Transverse colon (tissue), 4 donors: ENCODE measurements at regions not wholly inside any gene's neighbourhood (a gene's known extent, or its start where the extent isn't known, plus 50 kb on each side); places are given as distances from the start of the nearest gene placed in this dataset.

Experiments used
- DNase-seq: peaks from one replicate; pipeline ENCODE4 v3.0.0-alpha.2; 2019
- H3K27ac ChIP-seq, 4 donors: fragments of 200-600 bp; sonication (generic); 2 replicates each; pipeline ENCODE4 v1.5.1; 2016 to 2018; ENCODE audit warnings: inconsistent platforms in 4 of 4
- H3K27me3 ChIP-seq: fragments of 200-600 bp; sonication (generic); 2 replicates; pipeline ENCODE4 v1.5.1; 2017; ENCODE audit warnings: inconsistent platforms
- H3K36me3 ChIP-seq, 4 donors: fragments of 200-600 bp; sonication (generic); 2 replicates each; pipeline ENCODE4 v1.5.1; 2017 to 2019; ENCODE audit warnings: inconsistent platforms in 4 of 4
- H3K4me1 ChIP-seq, 4 donors: fragments of 200-600 bp; sonication (generic); 2 replicates each; pipeline ENCODE4 v1.5.1; 2017 to 2020; ENCODE audit warnings: inconsistent platforms in 4 of 4
- H3K4me3 ChIP-seq, 4 donors: fragments of 200-600 bp; sonication (generic); 1 replicate in 1 of 4; 2 replicates in 3 of 4; pipeline versions ENCODE4 v1.5.1 to v1.6.1; 2017 to 2019; ENCODE audit warnings: inconsistent platforms in 4 of 4
- H3K9me3 ChIP-seq, 2 donors: fragments of 200-600 bp; sonication (generic); 2 replicates each; pipeline ENCODE4 v1.5.1; 2017 to 2019; ENCODE audit warnings: inconsistent platforms in 2 of 2
- EP300 ChIP-seq: sonication (generic); formaldehyde crosslinking; IDR thresholded peaks from one replicate; pipeline ENCODE4 v1.6.1; 2017; ENCODE audit warnings: antibody characterized with exemption, low read depth
- POLR2A ChIP-seq: fragments of 450-650 bp; IDR thresholded peaks from one replicate; pipeline ENCODE4 v1.6.1; 2016; ENCODE audit warnings: antibody characterized with exemption, mild to moderate bottlenecking, moderate library complexity
- POLR2AphosphoS5 ChIP-seq, 3 donors: sonication (generic); formaldehyde crosslinking; IDR thresholded peaks; one replicate each; pipeline ENCODE4 v1.6.1; 2016; ENCODE audit warnings: antibody characterized with exemption in 3 of 3
- WGBS, 2 donors: methylation state at CpG; one replicate each; pipeline ENCODE4 v1.1.5; 2018; ENCODE audit warnings: low coverage in 1 of 2; 5-methylcytosine and 5-hydroxymethylcytosine counted together
- in situ Hi-C, 4 donors: fragments of 200-750 bp; cut with MboI; loops; one replicate each; pipeline versions ENCODE4 v1.15.0 to v1.15.1; 2017; ENCODE audit warnings: low sequenced_read_pairs in 3 of 4, low pct_ligation_motif_present in 1 of 4, low pct_unique_long_range_greater_than_20kb in 1 of 4
- intact Hi-C: fragments of 100-400 bp; cut with DNase I; formaldehyde crosslinking; loops from one replicate; pipeline ENCODE4 v1.15.1; 2023; ENCODE audit warnings: low total_unique reads
- TF ChIP-seq, protein P1 (sequence below), 5 experiments: fragments of 200-600 bp in 3 of 5; fragments of 450-650 bp in 2 of 5; sonication (generic) in 3 of 5; IDR thresholded peaks; 1 replicate in 2 of 5; 2 replicates in 3 of 5; pipeline ENCODE4 v1.5.1; 2016 to 2017; ENCODE audit warnings: antibody characterized with exemption in 5 of 5, inconsistent platforms in 3 of 5, mild to moderate bottlenecking in 2 of 5, moderate library complexity in 1 of 5

DNA sequence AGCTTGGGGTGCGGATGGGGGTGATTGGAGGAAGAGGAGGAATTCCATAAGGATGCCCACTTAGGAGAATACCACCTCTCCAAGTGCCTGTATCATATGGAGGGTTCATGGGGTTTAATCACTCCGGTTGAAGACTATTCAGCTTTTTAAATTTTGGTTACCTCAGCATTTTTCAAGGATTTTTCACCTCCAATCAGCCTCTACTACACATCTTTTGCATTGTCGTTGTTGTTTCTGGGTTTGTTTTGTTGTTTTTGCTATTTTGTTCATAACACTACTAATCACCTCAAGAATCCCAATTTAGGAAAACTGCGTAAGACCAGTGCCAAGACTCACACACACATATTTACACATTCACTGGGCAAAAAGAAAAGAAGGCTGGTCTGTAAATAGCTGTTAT is 619.5 kb upstream of the CDH5 start:
- H3K36me3 ChIP-seq, result no peaks in the 10 kb centered on the region
- H3K9me3 ChIP-seq, result no peaks in the 10 kb centered on the region
- TF ChIP-seq EP300, result no peak
- TF ChIP-seq, protein P1, sequence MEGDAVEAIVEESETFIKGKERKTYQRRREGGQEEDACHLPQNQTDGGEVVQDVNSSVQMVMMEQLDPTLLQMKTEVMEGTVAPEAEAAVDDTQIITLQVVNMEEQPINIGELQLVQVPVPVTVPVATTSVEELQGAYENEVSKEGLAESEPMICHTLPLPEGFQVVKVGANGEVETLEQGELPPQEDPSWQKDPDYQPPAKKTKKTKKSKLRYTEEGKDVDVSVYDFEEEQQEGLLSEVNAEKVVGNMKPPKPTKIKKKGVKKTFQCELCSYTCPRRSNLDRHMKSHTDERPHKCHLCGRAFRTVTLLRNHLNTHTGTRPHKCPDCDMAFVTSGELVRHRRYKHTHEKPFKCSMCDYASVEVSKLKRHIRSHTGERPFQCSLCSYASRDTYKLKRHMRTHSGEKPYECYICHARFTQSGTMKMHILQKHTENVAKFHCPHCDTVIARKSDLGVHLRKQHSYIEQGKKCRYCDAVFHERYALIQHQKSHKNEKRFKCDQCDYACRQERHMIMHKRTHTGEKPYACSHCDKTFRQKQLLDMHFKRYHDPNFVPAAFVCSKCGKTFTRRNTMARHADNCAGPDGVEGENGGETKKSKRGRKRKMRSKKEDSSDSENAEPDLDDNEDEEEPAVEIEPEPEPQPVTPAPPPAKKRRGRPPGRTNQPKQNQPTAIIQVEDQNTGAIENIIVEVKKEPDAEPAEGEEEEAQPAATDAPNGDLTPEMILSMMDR (IDR thresholded peaks at IDR 0.05), result no peak
- no peak for TF ChIP-seq POLR2A
- no peak for TF ChIP-seq POLR2AphosphoS5 (IDR thresholded peaks at IDR 0.05)
- no peak for DNase-seq
- in situ Hi-C loops, result no loop called here
- H3K4me1 ChIP-seq, result no peaks in the 10 kb centered on the region
- WGBS, 2 donors, result 83 to 87% methylated on average over 4 of the region's 4 CpGs
- H3K4me3 ChIP-seq, result no peak overlapping the region
- H3K27ac ChIP-seq, result no peak overlapping the region
- H3K27me3 ChIP-seq, result no peaks in the 10 kb centered on the region
- intact Hi-C loops, result no loop called here

DNA sequence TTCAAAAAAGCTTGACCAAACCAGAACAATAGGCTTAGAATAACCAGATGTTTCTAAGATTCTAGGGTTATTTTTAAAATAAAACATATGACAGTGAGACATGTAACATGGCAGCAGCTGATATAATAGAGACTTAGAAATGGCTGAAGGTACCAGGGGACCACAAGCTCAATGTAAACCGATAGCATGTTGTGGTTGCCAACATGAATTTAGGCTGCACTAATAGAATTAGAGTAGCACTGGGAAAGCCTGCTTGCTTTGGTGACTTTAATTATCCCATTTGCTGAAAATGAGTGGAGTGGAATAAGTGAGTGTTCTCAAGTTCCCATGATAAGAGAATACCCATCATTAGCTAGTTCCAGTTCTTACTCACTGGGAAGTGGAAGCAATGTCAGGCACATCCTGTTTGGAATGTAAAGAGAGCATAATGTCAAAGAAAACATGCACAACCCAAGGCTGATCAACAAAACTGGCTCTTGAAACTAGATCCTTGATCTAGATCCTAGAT is 621.2 kb upstream of the CDH5 start:
- in situ Hi-C loops, result no loop called here

GRCh38 chr16:65744401-65744800 is 622.1 kb upstream of the CDH5 start:
- Histone ChIP-seq H3K27ac (no peak overlapping the region), H3K4me1 (no peaks in the 10 kb centered on the region), H3K9me3 (no peaks in the 10 kb centered on the region), H3K27me3 (no peaks in the 10 kb centered on the region), H3K36me3 (no peaks in the 10 kb centered on the region), H3K4me3 (no peak overlapping the region)
- 59% methylated on average over 2 of the region's 2 CpGs; no CpG with 5 or more reads in 1 of the 2 donors for WGBS, 2 donors
- DNase-seq, result no peak
- in situ Hi-C loops, result no loop called here
- intact Hi-C loops, result no loop called here
- TF ChIP-seq, protein P1 (IDR thresholded peaks at IDR 0.05), result no peak
- TF ChIP-seq POLR2A, result no peak
- no peak for TF ChIP-seq EP300
- TF ChIP-seq POLR2AphosphoS5 (IDR thresholded peaks at IDR 0.05), result no peak

More for the DNA sequence above, 621.2 kb upstream of the CDH5 start:
- H3K36me3 ChIP-seq, result no peaks in the 10 kb centered on the region
- no peak overlapping the region for H3K4me3 ChIP-seq
- no peaks in the 10 kb centered on the region for H3K9me3 ChIP-seq
- DNase-seq, result no peak
- H3K27ac ChIP-seq, result no peak overlapping the region
- TF ChIP-seq, protein P1 (IDR thresholded peaks at IDR 0.05), result no peak
- TF ChIP-seq EP300, result no peak
- no peak for TF ChIP-seq POLR2AphosphoS5 (IDR thresholded peaks at IDR 0.05)
- TF ChIP-seq POLR2A, result no peak
- H3K27me3 ChIP-seq, result no peaks in the 10 kb centered on the region
- H3K4me1 ChIP-seq, result no peaks in the 10 kb centered on the region
- intact Hi-C loops, result no loop called here
- 94% methylated on average over 1 of the region's 1 CpG; no CpG with 5 or more reads in 1 of the 2 donors for WGBS, 2 donors

DNA sequence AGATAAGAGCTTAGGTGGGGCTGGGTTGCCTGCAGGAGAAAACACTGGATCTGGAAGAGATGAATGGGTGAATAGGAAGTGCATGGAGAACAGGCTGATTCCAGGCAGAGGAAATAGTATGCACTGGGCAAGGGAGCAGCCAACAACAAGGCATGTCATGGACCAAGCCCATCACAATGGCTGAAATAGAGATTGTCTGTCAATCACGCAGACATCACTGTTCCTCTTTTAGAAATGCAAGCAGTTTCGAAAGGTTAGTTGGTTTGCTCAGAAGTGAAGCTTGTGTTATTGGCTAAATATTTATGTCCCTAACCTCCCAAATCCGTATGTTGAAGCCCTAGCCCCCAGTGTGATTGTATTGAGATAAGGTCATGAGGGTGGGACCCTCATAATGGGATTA is 621.7 kb upstream of the CDH11 start:
- 62 to 94% methylated on average over 2 to 3 of the region's 3 CpGs for whole genome bisulfite sequencing, 2 donors
- Histone ChIP-seq H3K4me1 (no peaks in the 10 kb centered on the region), H3K9me3 (no peaks in the 10 kb centered on the region), H3K27me3 (no peaks in the 10 kb centered on the region), H3K27ac (no peak overlapping the region), H3K36me3 (no peaks in the 10 kb centered on the region), H3K4me3 (no peak overlapping the region)
- in situ Hi-C loops (no loop called here), intact Hi-C loops (no loop called here)
- DNase-seq, result no peak
- TF ChIP-seq EP300, result no peak

DNA sequence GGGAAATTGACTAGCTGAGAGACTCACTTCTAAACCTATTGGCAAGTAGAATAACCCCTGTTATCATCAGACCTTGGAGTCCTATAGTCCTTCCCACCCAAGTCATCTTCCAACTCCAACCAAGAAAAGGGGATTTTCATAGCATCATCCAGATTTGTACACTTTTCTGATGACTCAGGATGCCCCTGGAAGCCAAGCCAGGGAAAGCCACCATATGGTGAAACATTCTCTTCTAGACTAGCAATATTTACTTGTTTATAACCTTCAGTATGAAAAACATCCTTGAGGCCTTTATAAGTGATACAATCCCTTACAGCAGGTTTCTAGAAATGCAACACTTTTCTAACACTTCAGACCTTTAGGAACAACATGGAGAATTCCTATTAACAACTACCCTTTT is 618.8 kb upstream of the CDH11 start:
- Histone ChIP-seq H3K4me3 (no peak overlapping the region), H3K9me3 (no peaks in the 10 kb centered on the region), H3K36me3 (no peaks in the 10 kb centered on the region), H3K27me3 (no peaks in the 10 kb centered on the region), H3K4me1 (peaks cover 0 to 4% (median 0%) of the 10 kb centered on the region in 4 donors), H3K27ac (no peak overlapping the region)
- DNase-seq, result no peak
- in situ Hi-C loops (no loop called here), intact Hi-C loops (no loop called here)
- TF ChIP-seq EP300, result no peak
- TF ChIP-seq POLR2A, result no peak
- TF ChIP-seq, protein P1 (IDR thresholded peaks at IDR 0.05), result no peak
- no peak for TF ChIP-seq POLR2AphosphoS5 (IDR thresholded peaks at IDR 0.05)
